GM12872 (cell line): ENCODE measurements at regions not wholly inside any gene's neighbourhood (a gene's known extent, or its start where the extent isn't known, plus 50 kb on each side); places are given as distances from the start of the nearest gene placed in this dataset.

ENCODE experiments used
- TF ChIP-seq, protein P1 (sequence below): IDR thresholded peaks from 3 replicates; pipeline ENCODE4 v1.5.1; 2011; ENCODE audit warnings: low read depth, mild to moderate bottlenecking, low read length, moderate library complexity; ENCODE audit not compliant: insufficient read depth

DNA sequence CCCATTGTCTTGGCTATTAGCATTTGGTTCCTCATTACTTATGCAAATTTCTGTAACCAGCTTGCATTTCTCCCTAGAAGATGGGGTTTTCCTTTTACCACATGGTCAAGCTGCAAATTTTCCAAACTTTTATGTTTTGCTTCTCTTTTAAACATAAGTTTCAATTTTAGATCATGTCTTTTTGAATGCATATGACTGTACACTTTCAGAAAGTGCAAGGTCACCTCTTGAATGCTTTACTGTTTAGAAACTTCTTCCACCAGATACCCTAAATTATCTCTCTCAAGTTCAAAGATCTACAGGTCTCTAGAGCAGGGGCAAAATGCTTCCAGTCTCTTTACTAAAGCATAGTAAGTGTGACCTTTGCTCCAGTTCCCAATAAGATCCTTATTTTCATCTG is 837.6 kb upstream of the NXPH2 start:
- TF ChIP-seq, protein P1, sequence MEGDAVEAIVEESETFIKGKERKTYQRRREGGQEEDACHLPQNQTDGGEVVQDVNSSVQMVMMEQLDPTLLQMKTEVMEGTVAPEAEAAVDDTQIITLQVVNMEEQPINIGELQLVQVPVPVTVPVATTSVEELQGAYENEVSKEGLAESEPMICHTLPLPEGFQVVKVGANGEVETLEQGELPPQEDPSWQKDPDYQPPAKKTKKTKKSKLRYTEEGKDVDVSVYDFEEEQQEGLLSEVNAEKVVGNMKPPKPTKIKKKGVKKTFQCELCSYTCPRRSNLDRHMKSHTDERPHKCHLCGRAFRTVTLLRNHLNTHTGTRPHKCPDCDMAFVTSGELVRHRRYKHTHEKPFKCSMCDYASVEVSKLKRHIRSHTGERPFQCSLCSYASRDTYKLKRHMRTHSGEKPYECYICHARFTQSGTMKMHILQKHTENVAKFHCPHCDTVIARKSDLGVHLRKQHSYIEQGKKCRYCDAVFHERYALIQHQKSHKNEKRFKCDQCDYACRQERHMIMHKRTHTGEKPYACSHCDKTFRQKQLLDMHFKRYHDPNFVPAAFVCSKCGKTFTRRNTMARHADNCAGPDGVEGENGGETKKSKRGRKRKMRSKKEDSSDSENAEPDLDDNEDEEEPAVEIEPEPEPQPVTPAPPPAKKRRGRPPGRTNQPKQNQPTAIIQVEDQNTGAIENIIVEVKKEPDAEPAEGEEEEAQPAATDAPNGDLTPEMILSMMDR = no peak

DNA sequence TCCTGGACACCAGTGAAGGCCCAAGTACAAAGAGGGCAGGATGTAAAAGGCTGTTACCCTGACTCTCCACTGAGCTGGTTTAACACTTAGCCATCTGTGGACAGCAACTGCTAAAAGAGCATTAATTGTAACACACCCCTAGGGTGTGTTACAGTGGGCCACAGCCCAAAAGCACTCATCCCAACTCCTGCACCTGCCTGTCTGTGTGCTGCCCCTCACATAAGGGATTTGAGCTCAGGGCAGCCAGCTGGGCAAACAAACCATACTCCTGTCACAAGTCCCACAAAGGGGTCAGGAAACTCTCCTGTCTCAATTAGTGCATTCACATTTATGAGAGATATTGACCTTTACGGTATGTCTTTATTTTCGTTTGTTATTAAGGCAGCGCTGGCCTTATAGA is 833.1 kb upstream of the NXPH2 start:
- TF ChIP-seq, protein P1 = no peak

DNA sequence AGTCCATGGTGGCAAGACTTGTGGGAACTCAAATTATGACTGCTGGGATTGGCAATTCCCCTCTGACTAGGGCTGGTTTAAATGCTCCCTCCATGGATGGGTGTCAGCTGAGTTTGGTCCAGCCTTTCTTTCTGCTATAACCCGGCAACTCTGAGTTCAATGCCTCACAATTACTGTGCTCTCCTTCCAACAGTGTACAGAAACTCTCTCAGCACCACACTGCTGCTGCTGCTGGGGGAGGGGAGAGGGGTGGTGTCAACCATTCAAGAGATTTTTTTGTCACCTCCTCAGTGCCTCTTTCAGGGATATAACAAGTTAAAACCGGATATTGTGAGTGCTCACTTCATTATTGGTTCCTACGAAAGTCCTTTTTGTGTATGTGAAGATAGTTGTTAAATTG is 830.3 kb upstream of the NXPH2 start:
- TF ChIP-seq, protein P1 = no peak

DNA sequence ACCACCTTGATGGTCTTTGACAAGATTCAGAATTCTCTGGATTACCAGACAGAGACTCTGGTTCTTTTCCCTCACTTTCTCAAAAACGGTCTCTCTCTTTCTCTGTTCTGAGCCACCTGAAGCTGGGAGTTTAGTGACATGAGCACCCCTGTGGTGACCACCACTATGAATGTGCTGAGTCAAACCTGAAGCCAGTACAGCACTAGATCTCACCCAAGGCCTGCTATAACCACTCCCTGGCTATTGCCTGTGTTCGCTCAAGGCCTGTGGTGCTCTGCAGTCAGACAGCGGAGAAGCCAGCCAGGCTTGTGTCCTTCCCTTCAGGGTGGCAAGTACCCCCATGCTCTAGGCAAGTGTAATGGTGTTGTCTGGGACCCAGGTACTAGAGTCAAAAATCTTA is 828.9 kb upstream of the NXPH2 start:
- TF ChIP-seq, protein P1 = no peak

DNA sequence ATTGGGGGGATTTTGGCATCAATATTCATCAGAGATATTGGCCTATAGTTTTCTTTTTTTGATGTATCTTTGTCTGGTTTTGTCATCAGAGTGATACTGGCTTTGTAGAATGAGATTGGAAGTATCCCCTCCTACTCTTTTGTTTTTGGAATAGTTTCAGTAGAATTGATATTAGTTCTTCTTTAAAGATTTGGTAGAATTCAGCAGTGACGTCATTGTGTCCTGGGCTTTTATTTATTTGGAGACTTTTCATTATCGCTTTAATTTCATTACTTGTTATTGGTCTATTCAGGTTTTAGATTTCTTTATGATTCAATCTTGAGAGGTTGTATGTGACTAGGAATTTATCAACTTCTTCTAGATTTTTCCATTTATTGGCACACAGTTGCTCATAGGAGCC is 825.5 kb upstream of the NXPH2 start:
- TF ChIP-seq, protein P1 = no peak

DNA sequence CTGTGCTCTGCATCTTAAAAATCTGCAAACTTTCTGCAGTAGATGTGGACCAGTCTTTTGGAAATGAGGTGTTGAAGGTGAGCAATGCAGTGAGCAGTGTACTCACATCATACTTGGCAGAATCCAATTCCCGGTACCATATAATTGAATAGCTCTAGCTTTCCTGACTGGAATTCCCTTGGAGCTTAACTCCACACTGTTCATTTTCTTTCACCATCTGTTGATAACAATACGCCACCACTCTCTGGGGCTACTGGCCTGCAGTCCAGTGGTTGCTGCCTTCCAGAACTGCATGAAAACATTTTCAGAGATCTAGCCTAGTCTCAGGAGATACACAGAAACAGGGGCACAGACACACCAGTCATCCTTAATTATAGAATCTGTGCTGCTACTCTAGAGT is 820.0 kb upstream of the NXPH2 start:
- TF ChIP-seq, protein P1 = no peak

DNA sequence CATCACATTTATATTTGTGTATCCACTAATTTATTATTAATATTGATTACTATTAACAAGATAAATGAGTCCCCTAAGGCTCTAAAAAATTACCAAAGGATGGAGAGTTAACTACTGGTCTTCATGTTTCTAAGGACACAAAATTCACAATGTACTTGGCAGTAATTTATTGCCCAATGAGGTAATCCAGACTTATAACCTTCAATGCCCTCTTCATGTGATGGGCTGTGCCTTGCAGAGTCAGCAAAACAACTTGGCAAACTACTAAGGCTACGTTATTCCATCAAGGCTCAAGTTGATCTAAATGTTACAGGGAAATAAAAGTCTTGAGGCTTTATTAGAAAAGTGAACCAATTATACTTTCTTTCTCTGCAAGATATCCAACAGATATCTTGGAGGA is 804.9 kb upstream of the NXPH2 start:
- TF ChIP-seq, protein P1 = no peak

DNA sequence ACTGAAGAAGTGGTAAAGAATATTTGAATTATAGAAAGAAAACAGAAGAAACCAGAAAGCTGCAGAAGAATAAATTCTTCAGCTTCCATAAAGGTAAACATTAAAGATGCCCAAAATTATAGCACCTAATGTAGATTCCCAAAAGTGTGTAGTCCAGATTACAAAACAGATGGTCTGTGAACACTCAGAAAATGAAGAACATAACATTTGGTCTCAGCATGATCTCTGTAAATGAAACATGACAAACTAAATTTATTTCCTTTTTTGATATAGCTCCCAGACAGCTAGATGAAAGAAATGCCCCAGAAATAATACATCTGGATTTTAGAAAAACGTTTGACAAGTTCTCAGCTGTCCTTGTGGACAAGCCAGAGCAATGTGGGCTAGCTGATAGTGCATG is 794.2 kb upstream of the NXPH2 start:
- TF ChIP-seq, protein P1 = no peak
